Trophoblast cell (in vitro differentiated cells and primary cell): ENCODE measurements at regions not wholly inside any gene's neighbourhood (a gene's known extent, or its start where the extent isn't known, plus 50 kb on each side); places are given as distances from the start of the nearest gene placed in this dataset.

Experiments
- DNase-seq, 2 donors: peaks; one replicate each; pipeline ENCODE4 v3.0.0-alpha.2; 2016
- H2AFZ ChIP-seq: 2 replicates; pipeline ENCODE4 v1.6.1; 2013; ENCODE audit warnings: low read length, moderate library complexity, mild to moderate bottlenecking; ENCODE audit not compliant: insufficient read depth, poor library complexity
- H2AK5ac ChIP-seq: 2 replicates; pipeline ENCODE4 v1.6.1; 2013; ENCODE audit warnings: mild to moderate bottlenecking, low read length
- H2BK120ac ChIP-seq: 2 replicates; pipeline ENCODE4 v1.6.1; 2013; ENCODE audit warnings: low read length, mild to moderate bottlenecking, moderate library complexity; ENCODE audit not compliant: insufficient read depth, poor library complexity
- H2BK12ac ChIP-seq: 2 replicates; pipeline ENCODE4 v1.6.1; 2013; ENCODE audit warnings: mild to moderate bottlenecking, low read length, moderate library complexity
- H2BK5ac ChIP-seq: 2 replicates; pipeline ENCODE4 v1.6.1; 2013; ENCODE audit warnings: low read length, low read depth, moderate library complexity, mild to moderate bottlenecking; ENCODE audit not compliant: poor library complexity
- H3K14ac ChIP-seq: 2 replicates; pipeline ENCODE4 v1.6.1; 2013; ENCODE audit warnings: mild to moderate bottlenecking, low read length
- H3K18ac ChIP-seq: 2 replicates; pipeline ENCODE4 v1.6.1; 2013; ENCODE audit warnings: mild to moderate bottlenecking, low read length
- H3K23ac ChIP-seq: 2 replicates; pipeline ENCODE4 v1.6.1; 2013; ENCODE audit warnings: low read length
- H3K27ac ChIP-seq: 2 replicates; pipeline ENCODE4 v1.5.1; 2013; ENCODE audit warnings: low read depth, mild to moderate bottlenecking, inconsistent platforms, low read length, moderate library complexity
- H3K27me3 ChIP-seq: 2 replicates; pipeline ENCODE4 v1.6.1; 2013; ENCODE audit warnings: inconsistent platforms, mild to moderate bottlenecking, low read length, moderate library complexity; ENCODE audit not compliant: insufficient read depth
- H3K36me3 ChIP-seq, 2 experiments: 1 replicate in 1 of 2; 2 replicates in 1 of 2; pipeline ENCODE4 v1.6.1; 2013; ENCODE audit warnings: low read length in 2 of 2, mild to moderate bottlenecking in 2 of 2, moderate library complexity in 1 of 2; ENCODE audit not compliant: insufficient read depth in 2 of 2, control insufficient read depth in 1 of 2
- H3K4ac ChIP-seq: 2 replicates; pipeline ENCODE4 v1.6.1; 2013; ENCODE audit warnings: low read depth, mild to moderate bottlenecking, low read length, moderate library complexity
- H3K4me1 ChIP-seq, 2 experiments: 1 replicate in 1 of 2; 2 replicates in 1 of 2; pipeline ENCODE4 v1.6.1; 2013; ENCODE audit warnings: low read length in 2 of 2, mild to moderate bottlenecking in 2 of 2, moderate library complexity in 1 of 2; ENCODE audit not compliant: insufficient read depth in 2 of 2, control insufficient read depth in 1 of 2
- H3K4me2 ChIP-seq: 2 replicates; pipeline ENCODE4 v1.6.1; 2013; ENCODE audit warnings: inconsistent platforms, mild to moderate bottlenecking, low read length, moderate library complexity
- H3K4me3 ChIP-seq: 2 replicates; pipeline ENCODE4 v1.5.1; 2013; ENCODE audit warnings: mild to moderate bottlenecking, low read depth, low read length, inconsistent platforms
- H3K79me1 ChIP-seq: one replicate; pipeline ENCODE4 v1.6.1; 2013; ENCODE audit warnings: low read length
- H3K79me2 ChIP-seq: 2 replicates; pipeline ENCODE4 v1.6.1; 2013; ENCODE audit warnings: low read length, mild to moderate bottlenecking; ENCODE audit not compliant: control insufficient read depth, insufficient read depth, poor library complexity
- H3K9ac ChIP-seq: 2 replicates; pipeline ENCODE4 v1.6.1; 2013; ENCODE audit warnings: mild to moderate bottlenecking, low read length
- H3K9me3 ChIP-seq: 2 replicates; pipeline ENCODE4 v1.6.1; 2013; ENCODE audit warnings: low read depth, mild to moderate bottlenecking, control low read depth, inconsistent platforms, low read length; ENCODE audit not compliant: insufficient read depth
- H4K12ac ChIP-seq: 2 replicates; pipeline ENCODE4 v1.6.1; 2013; ENCODE audit warnings: low read depth, mild to moderate bottlenecking, low read length, moderate library complexity
- H4K8ac ChIP-seq: 2 replicates; pipeline ENCODE4 v1.6.1; 2013; ENCODE audit warnings: low read depth, mild to moderate bottlenecking, low read length, moderate library complexity
- H4K91ac ChIP-seq: one replicate; pipeline ENCODE4 v1.6.1; 2013; ENCODE audit warnings: low read depth, mild to moderate bottlenecking, low read length, moderate library complexity
- WGBS: extraction: QIAGEN DNeasy Blood & Tissue Kit; methylation state at CpG from one replicate; pipeline ENCODE4 v1.1.7; 2013; ENCODE audit warnings: missing lambda C conversion rate; ENCODE audit not compliant: insufficient read length, insufficient coverage; ENCODE audit errors: extremely low coverage; 5-methylcytosine and 5-hydroxymethylcytosine counted together

DNA sequence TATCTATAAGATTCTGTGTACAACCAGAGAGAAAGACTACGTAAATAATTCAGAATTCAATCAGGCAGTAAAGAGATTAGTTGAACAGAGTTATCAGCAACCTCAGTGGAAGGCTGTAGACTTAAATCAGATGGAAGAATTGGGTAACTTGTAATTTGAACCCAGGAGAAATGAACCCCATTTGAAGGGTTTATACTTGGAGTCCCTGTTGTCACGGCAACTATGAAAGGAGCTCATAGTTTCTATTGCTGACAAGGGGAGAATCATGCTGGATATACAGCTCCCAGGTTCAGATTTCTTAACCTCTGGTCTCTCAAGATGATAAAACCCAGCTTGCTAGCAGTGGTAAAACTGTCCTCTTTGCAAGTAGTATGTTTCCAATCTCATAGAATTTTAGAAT lies 54.4 kb upstream of the BMP4 start:
- Histone ChIP-seq H3K27me3 (no peaks in the 10 kb centered on the region), H3K27ac (no peak overlapping the region), H2AK5ac (no peak overlapping the region), H4K12ac (no peak overlapping the region), H2BK120ac (no peak overlapping the region), H3K18ac (no peak overlapping the region), H3K4me2 (no peak overlapping the region), H4K8ac (no peak overlapping the region), H3K14ac (no peak overlapping the region), H3K79me1 (no peaks in the 10 kb centered on the region), H3K4me1 (no peaks in the 10 kb centered on the region), H2BK5ac (no peak overlapping the region), H3K36me3 (no peaks in the 10 kb centered on the region), H3K4me3 (no peak overlapping the region), H3K9ac (no peak overlapping the region), H3K4ac (no peak overlapping the region), H3K9me3 (no peaks in the 10 kb centered on the region), H4K91ac (no peak overlapping the region), H3K23ac (no peak overlapping the region), H3K79me2 (no peaks in the 10 kb centered on the region), H2BK12ac (no peak overlapping the region), H2AFZ (no peak overlapping the region)
- WGBS, result no CpG with 5 or more reads among the region's 2 CpGs
- DNase-seq, result no peak

DNA sequence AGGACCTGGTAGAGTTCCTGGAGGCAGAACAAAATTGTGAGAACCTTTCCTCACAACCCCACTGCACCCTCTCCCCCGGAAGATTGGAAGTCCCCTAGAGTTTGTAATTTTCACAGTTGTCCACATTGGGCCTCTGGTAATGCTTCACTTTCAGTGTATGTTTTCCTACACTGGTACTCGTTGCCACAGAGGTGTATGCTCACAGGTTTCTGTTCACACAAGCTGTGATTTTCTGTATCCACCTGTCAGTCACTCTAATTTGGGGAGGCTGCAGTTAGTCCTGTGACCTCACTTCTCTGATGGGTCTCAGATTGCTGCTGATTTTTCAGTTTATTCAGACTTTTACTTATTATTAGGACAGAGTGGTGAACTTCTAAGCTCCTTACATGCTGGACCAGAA lies 66.4 kb upstream of the BMP4 start:
- no peak overlapping the region for H4K8ac ChIP-seq
- no CpG with 5 or more reads among the region's 2 CpGs for WGBS
- H2BK120ac ChIP-seq, result no peak overlapping the region
- H3K27me3 ChIP-seq, result no peaks in the 10 kb centered on the region
- no peaks in the 10 kb centered on the region for H3K79me2 ChIP-seq
- H2BK5ac ChIP-seq, result no peak overlapping the region
- H3K4me1 ChIP-seq, result no peaks in the 10 kb centered on the region
- H3K27ac ChIP-seq, result no peak overlapping the region
- H2BK12ac ChIP-seq, result no peak overlapping the region
- H4K91ac ChIP-seq, result no peak overlapping the region
- no peak overlapping the region for H2AK5ac ChIP-seq
- no peak overlapping the region for H3K4ac ChIP-seq
- no peak overlapping the region for H3K4me2 ChIP-seq
- H3K9me3 ChIP-seq, result no peaks in the 10 kb centered on the region
- no peak overlapping the region for H2AFZ ChIP-seq
- no peak overlapping the region for H3K9ac ChIP-seq
- H3K23ac ChIP-seq, result no peak overlapping the region
- H3K36me3 ChIP-seq, result no peaks in the 10 kb centered on the region
- no peak overlapping the region for H3K18ac ChIP-seq
- H4K12ac ChIP-seq, result no peak overlapping the region
- no peak overlapping the region for H3K4me3 ChIP-seq
- no peak overlapping the region for H3K14ac ChIP-seq
- no peaks in the 10 kb centered on the region for H3K79me1 ChIP-seq
- no peak for DNase-seq

DNA sequence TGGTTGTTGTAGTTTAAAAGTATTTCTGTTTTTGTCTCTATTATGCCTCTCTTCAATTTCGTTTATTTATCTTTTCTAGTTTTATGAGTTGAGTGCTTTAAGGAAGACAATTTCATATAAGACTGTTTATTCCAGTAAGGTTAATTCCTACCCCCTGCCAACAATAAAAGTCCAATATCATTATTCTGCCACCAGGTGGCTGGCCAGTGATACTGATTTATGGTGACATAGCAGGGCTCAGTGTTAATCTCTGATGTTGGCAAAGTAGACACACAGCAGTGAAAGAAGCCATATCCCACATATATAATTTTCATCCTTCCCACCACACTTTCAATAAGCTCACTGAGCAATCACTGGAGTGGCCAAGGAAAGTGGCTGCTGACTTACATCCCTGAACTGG lies 69.0 kb upstream of the BMP4 start:
- Histone ChIP-seq H2AK5ac (no peak overlapping the region), H2BK120ac (no peak overlapping the region), H3K18ac (no peak overlapping the region), H3K23ac (no peak overlapping the region), H3K4me1 (no peaks in the 10 kb centered on the region), H2BK5ac (no peak overlapping the region), H2BK12ac (no peak overlapping the region), H2AFZ (no peak overlapping the region), H3K27me3 (no peaks in the 10 kb centered on the region), H4K91ac (no peak overlapping the region), H3K27ac (no peak overlapping the region), H3K4me2 (no peak overlapping the region), H4K8ac (no peak overlapping the region), H3K14ac (no peak overlapping the region), H4K12ac (no peak overlapping the region), H3K4ac (no peak overlapping the region), H3K79me1 (no peaks in the 10 kb centered on the region), H3K9me3 (no peaks in the 10 kb centered on the region), H3K9ac (no peak overlapping the region), H3K36me3 (no peaks in the 10 kb centered on the region), H3K4me3 (no peak overlapping the region), H3K79me2 (no peaks in the 10 kb centered on the region)
- no CpG with 5 or more reads among the region's 1 CpG for WGBS
- peak in 1 of 2 donors; percentile 42 for DNase-seq

DNA sequence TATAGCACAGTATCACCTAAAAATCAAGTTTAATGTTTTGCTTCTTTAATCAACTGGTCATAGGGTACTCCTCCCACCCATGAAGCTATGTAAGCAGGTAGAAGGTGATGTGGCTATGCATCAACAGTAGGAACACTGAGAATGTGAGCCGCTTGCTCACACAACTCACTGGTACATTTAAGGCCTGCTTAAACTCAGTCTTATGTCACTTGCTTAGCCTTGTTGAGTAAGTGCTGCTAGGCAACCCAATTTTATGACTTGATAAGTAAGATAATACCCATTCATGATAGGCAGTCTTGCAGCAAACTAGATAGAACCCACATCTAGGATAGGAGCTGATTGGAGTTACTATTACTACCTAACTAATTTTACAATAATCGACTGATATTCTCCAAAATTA lies 70.0 kb upstream of the BMP4 start:
- Histone ChIP-seq H3K9me3 (no peaks in the 10 kb centered on the region), H2BK5ac (no peak overlapping the region), H3K79me2 (no peaks in the 10 kb centered on the region), H2AK5ac (no peak overlapping the region), H3K4ac (no peak overlapping the region), H2AFZ (no peak overlapping the region), H3K4me1 (no peaks in the 10 kb centered on the region), H4K8ac (no peak overlapping the region), H3K23ac (no peak overlapping the region), H3K9ac (no peak overlapping the region), H3K79me1 (no peaks in the 10 kb centered on the region), H2BK120ac (no peak overlapping the region), H3K4me3 (no peak overlapping the region), H4K91ac (no peak overlapping the region), H2BK12ac (no peak overlapping the region), H3K27ac (no peak overlapping the region), H3K14ac (no peak overlapping the region), H3K18ac (no peak overlapping the region), H3K36me3 (no peaks in the 10 kb centered on the region), H3K4me2 (no peak overlapping the region), H3K27me3 (no peaks in the 10 kb centered on the region), H4K12ac (no peak overlapping the region)
- no CpG with 5 or more reads among the region's 2 CpGs for WGBS
- peak in 1 of 2 donors; percentile 1 for DNase-seq
